ENCODE measurements at regions not wholly inside any gene's neighbourhood (a gene's known extent, or its start where the extent isn't known, plus 50 kb on each side); places are given as distances from the start of the nearest gene placed in this dataset.

- no peaks in the 10 kb centered on the region for H3K27me3 ChIP-seq (ENCODE audit: control insufficient read depth in 1 of 2, insufficient read depth in 2 of 2, low read length in 2 of 2)
- peaks cover 8 to 12% of the 10 kb centered on the region in 2 donors for H3K9me3 ChIP-seq (ENCODE audit: control insufficient read depth in 1 of 2, low read length in 2 of 2)
- H3K27ac ChIP-seq (ENCODE audit: low read depth, low read length), result no peak overlapping the region
- no peak overlapping the region for H3K4me3 ChIP-seq (ENCODE audit: low read depth in 1 of 2, low read length in 2 of 2)
- H3K36me3 ChIP-seq (ENCODE audit: control insufficient read depth in 1 of 2, insufficient read depth in 2 of 2, low read length in 2 of 2), result no peaks in the 10 kb centered on the region
- no peaks in the 10 kb centered on the region for H3K4me1 ChIP-seq (ENCODE audit: control insufficient read depth in 1 of 2, insufficient read depth in 2 of 2, low read length in 2 of 2)
- H3K9ac ChIP-seq (ENCODE audit: low read depth in 1 of 2, low read length in 2 of 2), result no peak overlapping the region
These were observed 125.6 kb upstream of the PITX1 start for GRCh38 chr5:135159626-135160025.

- H3K9ac ChIP-seq (ENCODE audit: low read depth in 1 of 2, low read length in 2 of 2), result no peak overlapping the region
- no peak overlapping the region for H3K4me3 ChIP-seq (ENCODE audit: low read depth in 1 of 2, low read length in 2 of 2)
- peaks cover 8 to 12% of the 10 kb centered on the region in 2 donors for H3K9me3 ChIP-seq (ENCODE audit: control insufficient read depth in 1 of 2, low read length in 2 of 2)
- H3K36me3 ChIP-seq (ENCODE audit: control insufficient read depth in 1 of 2, insufficient read depth in 2 of 2, low read length in 2 of 2), result no peaks in the 10 kb centered on the region
- no peaks in the 10 kb centered on the region for H3K27me3 ChIP-seq (ENCODE audit: control insufficient read depth in 1 of 2, insufficient read depth in 2 of 2, low read length in 2 of 2)
- H3K27ac ChIP-seq (ENCODE audit: low read depth, low read length), result no peak overlapping the region
- H3K4me1 ChIP-seq (ENCODE audit: control insufficient read depth in 1 of 2, insufficient read depth in 2 of 2, low read length in 2 of 2), result no peaks in the 10 kb centered on the region
These were observed 125.0 kb upstream of the PITX1 start for GRCh38 chr5:135158982-135159381.

GRCh38 chr5:135158314-135158697, 124.3 kb upstream of the PITX1 start:
- Histone ChIP-seq H3K36me3 (ENCODE audit: control insufficient read depth in 1 of 2, insufficient read depth in 2 of 2, low read length in 2 of 2) (no peaks in the 10 kb centered on the region), H3K4me1 (ENCODE audit: control insufficient read depth in 1 of 2, insufficient read depth in 2 of 2, low read length in 2 of 2) (no peaks in the 10 kb centered on the region), H3K4me3 (ENCODE audit: low read depth in 1 of 2, low read length in 2 of 2) (no peak overlapping the region), H3K9me3 (ENCODE audit: control insufficient read depth in 1 of 2, low read length in 2 of 2) (peaks cover 8 to 12% of the 10 kb centered on the region in 2 donors), H3K27me3 (ENCODE audit: control insufficient read depth in 1 of 2, insufficient read depth in 2 of 2, low read length in 2 of 2) (peaks cover 0 to 5% of the 10 kb centered on the region in 2 donors), H3K9ac (ENCODE audit: low read depth in 1 of 2, low read length in 2 of 2) (no peak overlapping the region), H3K27ac (ENCODE audit: low read depth, low read length) (no peak overlapping the region)

GRCh38 chr5:135157421-135158313, 123.6 kb upstream of the PITX1 start:
- no peak overlapping the region for H3K9ac ChIP-seq (ENCODE audit: low read depth in 1 of 2, low read length in 2 of 2)
- peaks cover 0 to 5% of the 10 kb centered on the region in 2 donors for H3K27me3 ChIP-seq (ENCODE audit: control insufficient read depth in 1 of 2, insufficient read depth in 2 of 2, low read length in 2 of 2)
- H3K36me3 ChIP-seq (ENCODE audit: control insufficient read depth in 1 of 2, insufficient read depth in 2 of 2, low read length in 2 of 2), result no peaks in the 10 kb centered on the region
- no peak overlapping the region for H3K27ac ChIP-seq (ENCODE audit: low read depth, low read length)
- peaks cover 8 to 12% of the 10 kb centered on the region in 2 donors for H3K9me3 ChIP-seq (ENCODE audit: control insufficient read depth in 1 of 2, low read length in 2 of 2)
- H3K4me3 ChIP-seq (ENCODE audit: low read depth in 1 of 2, low read length in 2 of 2), result no peak overlapping the region
- H3K4me1 ChIP-seq (ENCODE audit: control insufficient read depth in 1 of 2, insufficient read depth in 2 of 2, low read length in 2 of 2), result no peaks in the 10 kb centered on the region

- Histone ChIP-seq H3K27me3 (ENCODE audit: control insufficient read depth in 1 of 2, insufficient read depth in 2 of 2, low read length in 2 of 2) (peaks cover 0 to 5% of the 10 kb centered on the region in 2 donors), H3K36me3 (ENCODE audit: control insufficient read depth in 1 of 2, insufficient read depth in 2 of 2, low read length in 2 of 2) (no peaks in the 10 kb centered on the region), H3K27ac (ENCODE audit: low read depth, low read length) (no peak overlapping the region), H3K9me3 (ENCODE audit: control insufficient read depth in 1 of 2, low read length in 2 of 2) (peaks cover 8 to 12% of the 10 kb centered on the region in 2 donors), H3K9ac (ENCODE audit: low read depth in 1 of 2, low read length in 2 of 2) (no peak overlapping the region), H3K4me3 (ENCODE audit: low read depth in 1 of 2, low read length in 2 of 2) (no peak overlapping the region), H3K4me1 (ENCODE audit: control insufficient read depth in 1 of 2, insufficient read depth in 2 of 2, low read length in 2 of 2) (no peaks in the 10 kb centered on the region)
These were observed 122.8 kb upstream of the PITX1 start for GRCh38 chr5:135156715-135157404.

- Histone ChIP-seq H3K4me3 (ENCODE audit: low read depth in 1 of 2, low read length in 2 of 2) (no peak overlapping the region), H3K27ac (ENCODE audit: low read depth, low read length) (no peak overlapping the region), H3K9ac (ENCODE audit: low read depth in 1 of 2, low read length in 2 of 2) (no peak overlapping the region), H3K27me3 (ENCODE audit: control insufficient read depth in 1 of 2, insufficient read depth in 2 of 2, low read length in 2 of 2) (peaks cover 0 to 5% of the 10 kb centered on the region in 2 donors), H3K9me3 (ENCODE audit: control insufficient read depth in 1 of 2, low read length in 2 of 2) (peaks cover 8 to 12% of the 10 kb centered on the region in 2 donors), H3K36me3 (ENCODE audit: control insufficient read depth in 1 of 2, insufficient read depth in 2 of 2, low read length in 2 of 2) (no peaks in the 10 kb centered on the region), H3K4me1 (ENCODE audit: control insufficient read depth in 1 of 2, insufficient read depth in 2 of 2, low read length in 2 of 2) (no peaks in the 10 kb centered on the region)
These were observed 122.3 kb upstream of the PITX1 start for GRCh38 chr5:135156337-135156714.

- Histone ChIP-seq H3K4me1 (ENCODE audit: control insufficient read depth in 1 of 2, insufficient read depth in 2 of 2, low read length in 2 of 2) (no peaks in the 10 kb centered on the region), H3K36me3 (ENCODE audit: control insufficient read depth in 1 of 2, insufficient read depth in 2 of 2, low read length in 2 of 2) (no peaks in the 10 kb centered on the region), H3K9ac (ENCODE audit: low read depth in 1 of 2, low read length in 2 of 2) (no peak overlapping the region), H3K9me3 (ENCODE audit: control insufficient read depth in 1 of 2, low read length in 2 of 2) (peaks cover 8 to 12% of the 10 kb centered on the region in 2 donors), H3K27ac (ENCODE audit: low read depth, low read length) (no peak overlapping the region), H3K27me3 (ENCODE audit: control insufficient read depth in 1 of 2, insufficient read depth in 2 of 2, low read length in 2 of 2) (peaks cover 0 to 5% of the 10 kb centered on the region in 2 donors), H3K4me3 (ENCODE audit: low read depth in 1 of 2, low read length in 2 of 2) (no peak overlapping the region)
These were observed 121.7 kb upstream of the PITX1 start for GRCh38 chr5:135155616-135156214.

GRCh38 chr5:135154961-135155360, 120.9 kb upstream of the PITX1 start:
- Histone ChIP-seq H3K27me3 (ENCODE audit: control insufficient read depth in 1 of 2, insufficient read depth in 2 of 2, low read length in 2 of 2) (peaks cover 0 to 5% of the 10 kb centered on the region in 2 donors), H3K9me3 (ENCODE audit: control insufficient read depth in 1 of 2, low read length in 2 of 2) (peaks cover 8 to 12% of the 10 kb centered on the region in 2 donors), H3K4me1 (ENCODE audit: control insufficient read depth in 1 of 2, insufficient read depth in 2 of 2, low read length in 2 of 2) (no peaks in the 10 kb centered on the region), H3K36me3 (ENCODE audit: control insufficient read depth in 1 of 2, insufficient read depth in 2 of 2, low read length in 2 of 2) (no peaks in the 10 kb centered on the region), H3K9ac (ENCODE audit: low read depth in 1 of 2, low read length in 2 of 2) (no peak overlapping the region), H3K4me3 (ENCODE audit: low read depth in 1 of 2, low read length in 2 of 2) (no peak overlapping the region), H3K27ac (ENCODE audit: low read depth, low read length) (no peak overlapping the region)

GRCh38 chr5:135154197-135154596, 120.2 kb upstream of the PITX1 start:
- H3K27ac ChIP-seq (ENCODE audit: low read depth, low read length), result no peak overlapping the region
- no peaks in the 10 kb centered on the region for H3K4me1 ChIP-seq (ENCODE audit: control insufficient read depth in 1 of 2, insufficient read depth in 2 of 2, low read length in 2 of 2)
- peaks cover 0 to 5% of the 10 kb centered on the region in 2 donors for H3K27me3 ChIP-seq (ENCODE audit: control insufficient read depth in 1 of 2, insufficient read depth in 2 of 2, low read length in 2 of 2)
- peaks cover 6 to 8% of the 10 kb centered on the region in 2 donors for H3K9me3 ChIP-seq (ENCODE audit: control insufficient read depth in 1 of 2, low read length in 2 of 2)
- no peak overlapping the region for H3K4me3 ChIP-seq (ENCODE audit: low read depth in 1 of 2, low read length in 2 of 2)
- H3K36me3 ChIP-seq (ENCODE audit: control insufficient read depth in 1 of 2, insufficient read depth in 2 of 2, low read length in 2 of 2), result no peaks in the 10 kb centered on the region
- H3K9ac ChIP-seq (ENCODE audit: low read depth in 1 of 2, low read length in 2 of 2), result no peak overlapping the region

- Histone ChIP-seq H3K4me1 (ENCODE audit: control insufficient read depth in 1 of 2, insufficient read depth in 2 of 2, low read length in 2 of 2) (no peaks in the 10 kb centered on the region), H3K9me3 (ENCODE audit: control insufficient read depth in 1 of 2, low read length in 2 of 2) (peaks cover 3 to 6% of the 10 kb centered on the region in 2 donors), H3K27me3 (ENCODE audit: control insufficient read depth in 1 of 2, insufficient read depth in 2 of 2, low read length in 2 of 2) (peaks cover 0 to 5% of the 10 kb centered on the region in 2 donors), H3K4me3 (ENCODE audit: low read depth in 1 of 2, low read length in 2 of 2) (no peak overlapping the region), H3K27ac (ENCODE audit: low read depth, low read length) (no peak overlapping the region), H3K36me3 (ENCODE audit: control insufficient read depth in 1 of 2, insufficient read depth in 2 of 2, low read length in 2 of 2) (no peaks in the 10 kb centered on the region), H3K9ac (ENCODE audit: low read depth in 1 of 2, low read length in 2 of 2) (no peak overlapping the region)
These were observed 119.6 kb upstream of the PITX1 start for GRCh38 chr5:135153661-135154060.
